Caco-2 (cell line): ENCODE measurements at regions not wholly inside any gene's neighbourhood (a gene's known extent, or its start where the extent isn't known, plus 50 kb on each side); places are given as distances from the start of the nearest gene placed in this dataset.
A peak's percentile ranks its signal among the peaks of the same experiment; 100 is the strongest.
"Not testable (repeated sequence)": the region's sequence is repeated elsewhere in the genome, so short reads cannot be mapped to it uniquely, and the experiment has no call there.

Experiments
- BruUV-seq: library from RNA; stranded (reverse); fragments of 400-500 nt; replicated peaks from 2 replicates; lab custom pipeline; 2021; lab: Mats Ljungman, UMichigan
- CTCF ChIA-PET: fragments of 300-600 bp; sonication (Branson Sonifier 250); formaldehyde crosslinking; loops from one replicate; lab custom pipeline; 2022; ENCODE audit warnings: antibody characterized with exemption; lab: Charles Lee
- POLR2A ChIA-PET: fragments of 300-600 bp; sonication (Branson Sonifier 250); formaldehyde crosslinking; loops from one replicate; lab custom pipeline; 2022; ENCODE audit warnings: antibody characterized with exemption; lab: Charles Lee
- DNase-seq, 2 experiments: peaks; one replicate each; pipeline versions ENCODE4 v3.0.0 to v3.0.0-alpha.2; 2020 to 2022
- H3K27me3 ChIP-seq: replicated peaks from 2 replicates; pipeline ENCODE4 v1.6.0; 2011; ENCODE audit warnings: low read length; ENCODE audit not compliant: control insufficient read depth, insufficient read depth
- H3K36me3 ChIP-seq: 2 replicates; pipeline ENCODE4 v1.5.1; 2011; ENCODE audit warnings: low read length; ENCODE audit not compliant: control insufficient read depth, insufficient read depth
- H3K4me1 ChIP-seq: fragments of 250-450 bp; sonication (Bioruptor Pico); 2 replicates; pipeline ENCODE4 v1.5.1; 2020; ENCODE audit warnings: mild to moderate bottlenecking
- H3K4me3 ChIP-seq: 2 replicates; pipeline ENCODE4 v1.5.1; 2011; ENCODE audit warnings: low read depth, mild to moderate bottlenecking, control low read depth, low read length
- H3K9me3 ChIP-seq: fragments of 250-450 bp; sonication (Bioruptor Pico); 2 replicates; pipeline ENCODE4 v1.5.1; 2020; ENCODE audit warnings: mild to moderate bottlenecking, moderate library complexity
- H3K27ac Mint-ChIP-seq: one replicate; pipeline ENCODE4 v1.8.0; 2022; ENCODE audit warnings: mixed read lengths; ENCODE audit not compliant: unreplicated experiment
- H3K27me3 Mint-ChIP-seq: one replicate; pipeline ENCODE4 v1.8.0; 2022; ENCODE audit warnings: mixed read lengths; ENCODE audit not compliant: insufficient read depth, unreplicated experiment
- H3K36me3 Mint-ChIP-seq: one replicate; pipeline ENCODE4 v1.8.0; 2022; ENCODE audit warnings: mild to moderate bottlenecking, mixed read lengths; ENCODE audit not compliant: insufficient read depth, unreplicated experiment
- H3K4me1 Mint-ChIP-seq: one replicate; pipeline ENCODE4 v1.8.0; 2022; ENCODE audit warnings: low read depth, mixed read lengths; ENCODE audit not compliant: unreplicated experiment
- H3K4me3 Mint-ChIP-seq: one replicate; pipeline ENCODE4 v1.8.0; 2022; ENCODE audit warnings: mild to moderate bottlenecking, moderate library complexity, mixed read lengths; ENCODE audit not compliant: unreplicated experiment
- H3K9me3 Mint-ChIP-seq: one replicate; pipeline ENCODE4 v1.8.0; 2022; ENCODE audit warnings: mixed read lengths; ENCODE audit not compliant: unreplicated experiment
- CTCF ChIP-seq, 2 experiments: fragments of 200-600 bp in 1 of 2; IDR thresholded peaks; 1 replicate in 1 of 2; 2 replicates in 1 of 2; pipeline versions ENCODE4 v1.5.1 to v1.8.0; 2011 to 2022; ENCODE audit warnings: antibody characterized with exemption in 1 of 2, control low read depth in 1 of 2, inconsistent platforms in 1 of 2, low read depth in 1 of 2, low read length in 1 of 2, mild to moderate bottlenecking in 1 of 2, moderate library complexity in 1 of 2; ENCODE audit not compliant: insufficient read depth in 1 of 2, severe bottlenecking in 1 of 2, unreplicated experiment in 1 of 2
- intact Hi-C: fragments of 100-400 bp; cut with micrococcal nuclease; formaldehyde crosslinking; loops from one replicate; pipeline ENCODE4 v1.10.0; 2022; ENCODE audit not compliant: unreplicated experiment

- DNase-seq = no peak
- Mint-ChIP-seq H3K27ac (no peak overlapping the region), H3K4me1 (no peaks in the 10 kb centered on the region), H3K36me3 (no peaks in the 10 kb centered on the region), H3K4me3 (no peak overlapping the region), H3K27me3 (peaks cover 4% of the 10 kb centered on the region), H3K9me3 (no peaks in the 10 kb centered on the region)
- CTCF ChIA-PET = no interaction called here
- Histone ChIP-seq H3K9me3 (no peaks in the 10 kb centered on the region; the same call in 1 of the 2 replicates), H3K36me3 (no peaks in the 10 kb centered on the region), H3K4me1 (no peaks in the 10 kb centered on the region), H3K4me3 (no peak overlapping the region), H3K27me3 (no peaks in the 10 kb centered on the region)
- BruUV-seq = no TSS peak
- POLR2A ChIA-PET = no interaction called here
- no peak for TF ChIP-seq CTCF (IDR thresholded peaks at IDR 0.05; ENCODE audit: insufficient read depth in 1 of 2, low read depth in 1 of 2, low read length in 1 of 2, severe bottlenecking in 1 of 2, unreplicated experiment in 1 of 2)
- intact Hi-C loops = no loop called here
Measured at GRCh38 chr7:153109566-153109965, 350.0 kb downstream of the ACTR3B start.

GRCh38 chr7:153110606-153111005, 351.1 kb downstream of the ACTR3B start:
- intact Hi-C loops = no loop called here
- no TSS peak for BruUV-seq
- Mint-ChIP-seq H3K4me3 (no peak overlapping the region), H3K9me3 (peaks cover 6% of the 10 kb centered on the region), H3K27me3 (peaks cover 2% of the 10 kb centered on the region), H3K4me1 (no peaks in the 10 kb centered on the region), H3K36me3 (no peaks in the 10 kb centered on the region), H3K27ac (no peak overlapping the region)
- Histone ChIP-seq H3K36me3 (no peaks in the 10 kb centered on the region), H3K4me3 (no peak overlapping the region), H3K9me3 (no peaks in the 10 kb centered on the region; the same call in 1 of the 2 replicates), H3K4me1 (no peaks in the 10 kb centered on the region), H3K27me3 (no peaks in the 10 kb centered on the region)
- DNase-seq = no peak
- no peak for TF ChIP-seq CTCF (IDR thresholded peaks at IDR 0.05; ENCODE audit: insufficient read depth in 1 of 2, low read depth in 1 of 2, low read length in 1 of 2, severe bottlenecking in 1 of 2, unreplicated experiment in 1 of 2)
- CTCF ChIA-PET = no interaction called here
- POLR2A ChIA-PET = no interaction called here

GRCh38 chr7:153122255-153122654, 362.7 kb downstream of the ACTR3B start:
- H3K27ac Mint-ChIP-seq, H3K36me3 ChIP-seq, H3K36me3 Mint-ChIP-seq, H3K27me3 Mint-ChIP-seq, BruUV-seq, H3K4me3 Mint-ChIP-seq, H3K4me1 Mint-ChIP-seq, POLR2A ChIA-PET, H3K9me3 ChIP-seq, CTCF ChIA-PET, H3K9me3 Mint-ChIP-seq, intact Hi-C loops, H3K4me1 ChIP-seq, H3K4me3 ChIP-seq, H3K27me3 ChIP-seq, DNase-seq: not testable (repeated sequence)
- TF ChIP-seq CTCF (IDR thresholded peaks at IDR 0.05; ENCODE audit: insufficient read depth in 1 of 2, low read depth in 1 of 2, low read length in 1 of 2, severe bottlenecking in 1 of 2, unreplicated experiment in 1 of 2) = peak in 1 of 2 experiments; percentile 8
